ENCODE measurements at regions not wholly inside any gene's neighbourhood (a gene's known extent, or its start where the extent isn't known, plus 50 kb on each side); places are given as distances from the start of the nearest gene placed in this dataset.

DNA sequence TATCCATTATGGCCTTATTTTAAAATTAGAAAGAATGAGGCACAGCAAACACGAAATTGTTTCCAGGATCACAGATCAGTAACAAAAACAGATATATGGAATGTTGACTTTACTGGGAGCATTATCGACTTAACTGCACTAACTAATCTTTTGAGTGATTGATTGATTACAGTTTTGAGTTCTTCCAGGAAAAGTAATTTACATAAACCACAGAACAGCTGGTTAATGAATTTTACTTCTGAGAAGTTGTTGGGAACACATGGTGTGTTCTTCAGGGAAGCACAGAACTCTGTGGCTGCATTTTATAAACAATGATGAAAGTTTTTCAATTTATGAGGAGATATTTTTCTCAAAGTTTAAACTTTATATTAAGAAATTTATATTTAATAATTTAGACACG is 802.4 kb upstream of the ACO1 start:
- TF ChIP-seq, protein P1, sequence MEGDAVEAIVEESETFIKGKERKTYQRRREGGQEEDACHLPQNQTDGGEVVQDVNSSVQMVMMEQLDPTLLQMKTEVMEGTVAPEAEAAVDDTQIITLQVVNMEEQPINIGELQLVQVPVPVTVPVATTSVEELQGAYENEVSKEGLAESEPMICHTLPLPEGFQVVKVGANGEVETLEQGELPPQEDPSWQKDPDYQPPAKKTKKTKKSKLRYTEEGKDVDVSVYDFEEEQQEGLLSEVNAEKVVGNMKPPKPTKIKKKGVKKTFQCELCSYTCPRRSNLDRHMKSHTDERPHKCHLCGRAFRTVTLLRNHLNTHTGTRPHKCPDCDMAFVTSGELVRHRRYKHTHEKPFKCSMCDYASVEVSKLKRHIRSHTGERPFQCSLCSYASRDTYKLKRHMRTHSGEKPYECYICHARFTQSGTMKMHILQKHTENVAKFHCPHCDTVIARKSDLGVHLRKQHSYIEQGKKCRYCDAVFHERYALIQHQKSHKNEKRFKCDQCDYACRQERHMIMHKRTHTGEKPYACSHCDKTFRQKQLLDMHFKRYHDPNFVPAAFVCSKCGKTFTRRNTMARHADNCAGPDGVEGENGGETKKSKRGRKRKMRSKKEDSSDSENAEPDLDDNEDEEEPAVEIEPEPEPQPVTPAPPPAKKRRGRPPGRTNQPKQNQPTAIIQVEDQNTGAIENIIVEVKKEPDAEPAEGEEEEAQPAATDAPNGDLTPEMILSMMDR (IDR thresholded peaks at IDR 0.05): no peak
- no peak for TF ChIP-seq POLR2A (IDR thresholded peaks at IDR 0.05; ENCODE audit: low read depth)

Measured in esophagus muscularis mucosa (tissue), 3 donors.